ENCODE measurements at regions not wholly inside any gene's neighbourhood (a gene's known extent, or its start where the extent isn't known, plus 50 kb on each side); places are given as distances from the start of the nearest gene placed in this dataset.
A peak's percentile ranks its signal among the peaks of the same experiment; 100 is the strongest.

DNA sequence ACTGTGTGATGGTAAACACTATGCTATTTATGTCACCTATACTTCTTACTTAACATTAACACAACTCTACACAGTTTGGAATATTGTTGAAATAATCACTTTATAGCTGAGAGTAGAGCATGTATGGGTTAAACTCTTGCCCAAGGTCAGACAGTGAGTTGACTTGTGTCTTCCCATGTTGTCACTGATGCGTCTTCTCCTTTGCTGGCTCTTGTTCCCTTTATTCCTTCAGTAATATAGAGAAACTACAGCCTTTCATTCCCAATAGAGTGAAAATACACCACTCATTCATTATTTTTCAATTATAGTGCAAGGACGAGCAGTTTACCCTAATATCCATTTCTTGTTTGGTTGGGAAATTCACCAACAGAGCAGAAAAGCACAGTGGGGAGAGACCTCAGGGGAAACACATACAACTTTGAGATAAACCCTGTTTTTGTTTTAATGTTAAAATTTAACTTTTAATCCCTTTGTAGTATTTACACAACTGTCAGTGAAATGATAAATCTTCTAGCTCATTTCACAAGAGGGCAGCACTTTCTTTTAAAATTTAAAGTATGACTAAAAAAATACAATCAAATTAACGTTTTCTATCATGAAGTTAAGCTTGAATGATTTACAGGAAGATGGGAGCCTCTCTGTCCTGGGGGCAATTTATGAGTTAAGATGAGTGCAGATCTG, 363.0 kb downstream of the UTRN start:
- Histone ChIP-seq H3K23me2 (ENCODE audit: insufficient read length, low read depth, low read length, poor library complexity, severe bottlenecking) (no peaks in the 10 kb centered on the region), H3K4me2 (ENCODE audit: insufficient read depth, insufficient read length, low read length) (no peak overlapping the region), H2AFZ (ENCODE audit: low read length) (no peak overlapping the region), H2BK20ac (ENCODE audit: low read depth, low read length, poor library complexity, severe bottlenecking) (no peak overlapping the region), H3K18ac (ENCODE audit: insufficient read length, low read depth, low read length) (no peak overlapping the region), H3K79me1 (ENCODE audit: insufficient read depth, low read depth, low read length, poor library complexity, severe bottlenecking) (no peaks in the 10 kb centered on the region), H3T11ph (ENCODE audit: low read length) (no peak overlapping the region), H3K4me1 (ENCODE audit: insufficient read depth, low read length) (peaks cover 7% of the 10 kb centered on the region), H3K9me3 (ENCODE audit: control insufficient read depth, low read depth, low read length) (no peaks in the 10 kb centered on the region), H2AK5ac (ENCODE audit: insufficient read length, low read length) (no peak overlapping the region), H4K8ac (replicated peaks; ENCODE audit: insufficient read length, low read depth, low read length) (no peak overlapping the region), H2BK120ac (ENCODE audit: low read depth, low read length, poor library complexity, severe bottlenecking) (no peak overlapping the region), H2BK15ac (ENCODE audit: low read depth, low read length) (no peak overlapping the region), H3K9ac (ENCODE audit: extremely low read depth, insufficient read length, low read length) (no peak overlapping the region), H3K56ac (ENCODE audit: insufficient read length, low read depth, low read length) (no peak overlapping the region), H3K27me3 (ENCODE audit: insufficient read depth, low read length) (no peaks in the 10 kb centered on the region), H3K79me2 (ENCODE audit: insufficient read depth, low read length) (no peaks in the 10 kb centered on the region), H4K20me1 (ENCODE audit: control insufficient read depth, insufficient read depth, insufficient read length) (no peaks in the 10 kb centered on the region), H3K27ac (ENCODE audit: insufficient read length, low read depth, low read length) (no peak overlapping the region), H2BK12ac (ENCODE audit: insufficient read length, low read depth, low read length) (no peak overlapping the region), H3K23ac (ENCODE audit: insufficient read length, low read depth, low read length) (no peak overlapping the region), H2BK5ac (ENCODE audit: insufficient read length, low read length) (no peak overlapping the region), H3K4ac (ENCODE audit: low read depth, low read length) (no peak overlapping the region), H3K14ac (ENCODE audit: insufficient read depth, low read length) (no peak overlapping the region), H4K91ac (ENCODE audit: insufficient read length, low read depth, low read length) (no peak overlapping the region), H4K5ac (ENCODE audit: insufficient read length, low read depth, low read length) (no peak overlapping the region)
- peak overlapping the region; percentile 62 to 98 (median 96); a peak in 6 of 7 replicates for H3K27ac Mint-ChIP-seq
- DNase-seq: no peak
- no peaks in the 10 kb centered on the region for H3K27me3 Mint-ChIP-seq (ENCODE audit: low read depth)
- H3K36me3 Mint-ChIP-seq (ENCODE audit: insufficient read depth in 1 of 3, low read depth in 3 of 3): peaks cover 3 to 6% (median 3%) of the 10 kb centered on the region in 3 experiments; a peak in 5 of 7 replicates
- peaks cover 60 to 72% of the 10 kb centered on the region in 2 experiments for H3K4me1 Mint-ChIP-seq
- H3K9me3 Mint-ChIP-seq: no peaks in the 10 kb centered on the region; a peak in 1 of 5 replicates
- WGBS (ENCODE audit: extremely low coverage, insufficient read length, low lambda C conversion rate): no CpG with 5 or more reads among the region's 3 CpGs
- H3K4me3 Mint-ChIP-seq: no peak overlapping the region
- no peak for TF ChIP-seq CTCF (conservative IDR thresholded peaks at IDR 0.05)

All from H9 (cell line).